H1 (cell line): ENCODE measurements at regions not wholly inside any gene's neighbourhood (a gene's known extent, or its start where the extent isn't known, plus 50 kb on each side); places are given as distances from the start of the nearest gene placed in this dataset.

Experiments used
- CTCF ChIA-PET: fragments of 300-600 bp; sonication (Branson Sonifier 250); formaldehyde crosslinking; loops from one replicate; lab custom pipeline; 2021; ENCODE audit not compliant: partially characterized antibody; lab: Charles Lee
- POLR2A ChIA-PET: fragments of 300-600 bp; sonication (Branson Sonifier 250); formaldehyde crosslinking; loops from one replicate; lab custom pipeline; 2021; ENCODE audit warnings: inconsistent platforms; ENCODE audit not compliant: partially characterized antibody; lab: Charles Lee
- DNase-seq, 2 experiments: peaks; one replicate each; pipeline versions ENCODE4 v3.0.0 to v3.0.0-alpha.2; 2010 to 2022; ENCODE audit warnings: low spot score in 2 of 2, low read depth in 1 of 2, mixed read lengths in 1 of 2
- FAIRE-seq: peaks from 2 replicates; lab custom pipeline; 2011; peaks lifted over from hg19 to GRCh38; lab: Jason Lieb, UNC
- H2AFZ ChIP-seq: 2 replicates; pipeline ENCODE4 v1.8.1; 2012; ENCODE audit warnings: low read length, inconsistent platforms
- H2AK5ac ChIP-seq: 2 replicates; pipeline ENCODE4 v1.6.1; 2013; ENCODE audit warnings: low read depth, low read length
- H2BK120ac ChIP-seq: replicated peaks from 2 replicates; pipeline ENCODE3; 2013; ENCODE audit warnings: low read depth, low read length, inconsistent platforms
- H2BK12ac ChIP-seq: 2 replicates; pipeline ENCODE4 v1.6.1; 2013; ENCODE audit warnings: low read depth, low read length
- H2BK15ac ChIP-seq: 2 replicates; pipeline ENCODE4 v1.6.1; 2013; ENCODE audit warnings: low read length
- H2BK20ac ChIP-seq: 2 replicates; pipeline ENCODE4 v1.6.1; 2013; ENCODE audit warnings: low read length
- H2BK5ac ChIP-seq: 2 replicates; pipeline ENCODE4 v1.6.1; 2013; ENCODE audit warnings: low read depth, low read length
- H3K14ac ChIP-seq: 2 replicates; pipeline ENCODE4 v1.6.1; 2013; ENCODE audit warnings: inconsistent platforms; ENCODE audit not compliant: insufficient read length
- H3K18ac ChIP-seq: 2 replicates; pipeline ENCODE4 v1.6.1; 2013; ENCODE audit warnings: low read length; ENCODE audit errors: extremely low read depth
- H3K23ac ChIP-seq: 2 replicates; pipeline ENCODE4 v1.6.1; 2013; ENCODE audit warnings: inconsistent platforms; ENCODE audit not compliant: insufficient read length
- H3K23me2 ChIP-seq: 2 replicates; pipeline ENCODE4 v1.6.1; 2013; ENCODE audit warnings: low read depth, low read length
- H3K27ac ChIP-seq: 2 replicates; pipeline ENCODE4 v1.6.1; 2011; ENCODE audit warnings: low read depth, low read length, inconsistent platforms
- H3K27me3 ChIP-seq, 4 experiments: replicated peaks in 1 of 4; 1 replicate in 1 of 4; 2 replicates in 3 of 4; pipeline versions ENCODE4 v1.6.1 to v1.8.1; 2011 to 2013; ENCODE audit warnings: low read length in 3 of 4, mild to moderate bottlenecking in 3 of 4, inconsistent platforms in 2 of 4, mixed read lengths in 2 of 4, moderate library complexity in 1 of 4; ENCODE audit not compliant: control insufficient read depth in 3 of 4, insufficient read depth in 3 of 4; ENCODE audit errors: extremely low read depth in 1 of 4
- H3K36me3 ChIP-seq, 4 experiments: 2 replicates each; pipeline versions ENCODE4 v1.6.1 to v1.8.1; 2011 to 2013; ENCODE audit warnings: mild to moderate bottlenecking in 4 of 4, low read length in 3 of 4, moderate library complexity in 2 of 4, control low read depth in 1 of 4, inconsistent platforms in 1 of 4; ENCODE audit not compliant: insufficient read depth in 4 of 4, control insufficient read depth in 2 of 4
- H3K4ac ChIP-seq: replicated peaks from 2 replicates; pipeline ENCODE3; 2013; ENCODE audit warnings: low read length, low read depth, mixed read lengths, inconsistent platforms; ENCODE audit not compliant: insufficient read length
- H3K4me1 ChIP-seq, 4 experiments: replicated peaks in 1 of 4; 1 replicate in 1 of 4; 2 replicates in 3 of 4; pipeline versions ENCODE4 v1.6.1 to v1.8.1; 2011 to 2013; ENCODE audit warnings: low read length in 3 of 4, inconsistent platforms in 2 of 4, mixed read lengths in 1 of 4; ENCODE audit not compliant: insufficient read depth in 4 of 4, control insufficient read depth in 3 of 4
- H3K4me2 ChIP-seq, 2 experiments: 2 replicates each; pipeline versions ENCODE4 v1.6.1 to v1.8.1; 2011 to 2013; ENCODE audit warnings: low read depth in 2 of 2, low read length in 2 of 2, control low read depth in 1 of 2, inconsistent platforms in 1 of 2, mild to moderate bottlenecking in 1 of 2; ENCODE audit not compliant: insufficient read depth in 1 of 2
- H3K4me3 ChIP-seq, 4 experiments: fragments of 200-600, 300-600 bp in 1 of 4; sonication (generic), shearing (Covaris generic), sonication (Bioruptor Twin) in 1 of 4; 2 replicates each; pipeline versions ENCODE4 v1.5.1 to v1.8.1; 2011 to 2016; ENCODE audit warnings: low read length in 4 of 4, low read depth in 3 of 4, control low read depth in 2 of 4, inconsistent platforms in 2 of 4, mild to moderate bottlenecking in 2 of 4, mixed read lengths in 1 of 4, moderate library complexity in 1 of 4; ENCODE audit not compliant: insufficient read depth in 2 of 4; ENCODE audit errors: extremely low read depth in 1 of 4
- H3K56ac ChIP-seq: replicated peaks from 2 replicates; pipeline ENCODE3; 2013; ENCODE audit warnings: low read depth, mild to moderate bottlenecking, mixed read lengths, low read length, inconsistent platforms; ENCODE audit not compliant: insufficient read length
- H3K79me1 ChIP-seq: 2 replicates; pipeline ENCODE4 v1.6.1; 2013; ENCODE audit warnings: low read depth, low read length, control low read depth
- H3K79me2 ChIP-seq, 2 experiments: 2 replicates each; pipeline versions ENCODE4 v1.6.1 to v1.8.1; 2012 to 2013; ENCODE audit warnings: low read length in 2 of 2, mild to moderate bottlenecking in 2 of 2, inconsistent platforms in 1 of 2; ENCODE audit not compliant: insufficient read depth in 2 of 2, control insufficient read depth in 1 of 2
- H3K9ac ChIP-seq, 4 experiments: replicated peaks in 1 of 4; 1 replicate in 1 of 4; 2 replicates in 3 of 4; pipeline versions ENCODE4 v1.6.1 to v1.8.1; 2011 to 2013; ENCODE audit warnings: low read depth in 3 of 4, low read length in 3 of 4, control low read depth in 2 of 4, mild to moderate bottlenecking in 2 of 4, moderate library complexity in 2 of 4, inconsistent platforms in 1 of 4; ENCODE audit errors: extremely low read depth in 1 of 4
- H3K9me3 ChIP-seq, 2 experiments: 2 replicates each; pipeline versions ENCODE4 v1.6.1 to v1.8.1; 2012 to 2013; ENCODE audit warnings: mild to moderate bottlenecking in 2 of 2, moderate library complexity in 2 of 2, control low read depth in 1 of 2, inconsistent platforms in 1 of 2, low read depth in 1 of 2, low read length in 1 of 2, mixed read lengths in 1 of 2; ENCODE audit not compliant: insufficient read depth in 2 of 2
- H4K20me1 ChIP-seq, 2 experiments: replicated peaks in 1 of 2; 2 replicates each; pipeline versions ENCODE3 to v1.8.1; 2011 to 2013; ENCODE audit warnings: inconsistent platforms in 2 of 2, low read length in 2 of 2, mild to moderate bottlenecking in 1 of 2; ENCODE audit not compliant: insufficient read depth in 2 of 2, control insufficient read depth in 1 of 2
- H4K5ac ChIP-seq: 2 replicates; pipeline ENCODE4 v1.6.1; 2013; ENCODE audit warnings: low read length, low read depth, mixed read lengths, inconsistent platforms; ENCODE audit not compliant: insufficient read length
- H4K8ac ChIP-seq: 2 replicates; pipeline ENCODE4 v1.8.0; 2013; ENCODE audit warnings: mild to moderate bottlenecking, moderate library complexity, low read length, inconsistent platforms; ENCODE audit not compliant: insufficient read depth; ENCODE audit errors: extremely low read depth
- H4K91ac ChIP-seq: replicated peaks from 2 replicates; pipeline ENCODE3; 2013; ENCODE audit warnings: low read length, mixed read lengths, inconsistent platforms; ENCODE audit not compliant: insufficient read length
- BCL11A ChIP-seq, 2 experiments: IDR thresholded peaks; one replicate each; pipeline ENCODE4 v1.6.1; 2011; ENCODE audit warnings: low read depth in 2 of 2, low read length in 2 of 2, mild to moderate bottlenecking in 2 of 2
- CEBPB ChIP-seq: IDR thresholded peaks from 2 replicates; pipeline ENCODE4 v1.6.1; 2012; ENCODE audit warnings: low read depth, low read length
- CHD1 ChIP-seq: IDR thresholded peaks from 2 replicates; pipeline ENCODE4 v1.6.1; 2012; ENCODE audit warnings: low read depth, low read length, improper control_type of control experiment
- CTBP2 ChIP-seq: IDR thresholded peaks from 2 replicates; pipeline ENCODE4 v1.7.0; 2011; ENCODE audit warnings: borderline replicate concordance, mild to moderate bottlenecking, moderate library complexity, mixed read lengths, low read length; ENCODE audit not compliant: insufficient read depth, insufficient read length
- EZH2 ChIP-seq: fragments of 200-600 bp; sonication (generic); IDR thresholded peaks from 2 replicates; pipeline ENCODE4 v1.7.1; 2012; ENCODE audit warnings: low read depth, mild to moderate bottlenecking, moderate library complexity, low read length, inconsistent platforms; ENCODE audit not compliant: severe bottlenecking
- GABPA ChIP-seq: IDR thresholded peaks from 2 replicates; pipeline ENCODE4 v1.6.1; 2011; ENCODE audit warnings: mild to moderate bottlenecking, low read length, moderate library complexity, borderline replicate concordance; ENCODE audit not compliant: insufficient read depth
- JUND ChIP-seq: IDR thresholded peaks from 2 replicates; pipeline ENCODE4 v1.6.1; 2011; ENCODE audit warnings: mild to moderate bottlenecking, improper control_type of control experiment, low read length
- KDM1A ChIP-seq: fragments of 200-600, 300-600 bp; sonication (generic); IDR thresholded peaks from 2 replicates; pipeline ENCODE4 v1.7.1; 2016; ENCODE audit warnings: mild to moderate bottlenecking, low read length, borderline replicate concordance
- POLR2AphosphoS5 ChIP-seq: IDR thresholded peaks from 2 replicates; pipeline ENCODE4 v1.6.1; 2011; ENCODE audit warnings: low read depth, low read length
- SAP30 ChIP-seq: fragments of 300-600 bp; sonication (generic); IDR thresholded peaks from 2 replicates; pipeline ENCODE4 v1.7.1; 2012; ENCODE audit warnings: low read length, moderate library complexity, mild to moderate bottlenecking, inconsistent platforms; ENCODE audit not compliant: insufficient read depth, insufficient replicate concordance
- SIN3A ChIP-seq, 2 experiments: IDR thresholded peaks in 1 of 2; conservative IDR thresholded peaks in 1 of 2; 2 replicates each; pipeline ENCODE4 v1.6.1; 2011 to 2012; ENCODE audit warnings: low read length in 2 of 2, improper control_type of control experiment in 1 of 2, low read depth in 1 of 2, mild to moderate bottlenecking in 1 of 2
- SP2 ChIP-seq: IDR thresholded peaks from 2 replicates; pipeline ENCODE4 v1.6.1; 2012; ENCODE audit warnings: mild to moderate bottlenecking, low read length, inconsistent platforms
- TAF7 ChIP-seq: optimal IDR thresholded peaks from 2 replicates; pipeline ENCODE3; 2011; ENCODE audit warnings: low read depth, mild to moderate bottlenecking, inconsistent platforms, low read length, moderate library complexity, borderline replicate concordance
- YY1 ChIP-seq: IDR thresholded peaks from 2 replicates; pipeline ENCODE4 v1.6.1; 2011; ENCODE audit warnings: low read depth, mild to moderate bottlenecking, low read length
- ZNF274 ChIP-seq: IDR thresholded peaks from 2 replicates; pipeline ENCODE4 v1.7.0; 2012; ENCODE audit warnings: low read length, borderline replicate concordance; ENCODE audit errors: extremely low read depth
- TF ChIP-seq, protein P1 (sequence below): IDR thresholded peaks from 2 replicates; pipeline ENCODE4 v1.6.1; 2011; ENCODE audit warnings: low read depth, mild to moderate bottlenecking, low read length; ENCODE audit not compliant: insufficient read depth

DNA sequence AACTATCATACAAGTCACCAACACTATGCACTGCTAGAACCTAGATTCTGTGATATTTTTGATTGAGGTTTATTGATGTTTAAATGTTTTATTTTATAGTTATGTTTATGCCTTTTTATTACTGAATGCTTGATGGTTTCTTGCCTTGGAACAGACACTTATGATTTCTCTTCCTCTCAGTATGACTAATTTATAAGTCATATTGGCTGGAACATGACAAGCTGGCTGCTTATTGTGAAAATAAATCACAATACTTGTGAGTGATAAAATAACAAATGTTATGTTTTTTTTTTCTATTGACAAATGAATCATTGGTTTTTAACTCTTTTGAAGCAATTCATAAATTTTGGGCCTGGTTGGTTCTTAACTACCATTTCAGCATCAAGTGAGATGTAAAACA is 142.0 kb upstream of the MALRD1 start:
- Histone ChIP-seq H3K23me2 (no peaks in the 10 kb centered on the region), H2BK20ac (no peak overlapping the region), H2BK5ac (no peak overlapping the region), H2BK15ac (no peak overlapping the region), H3K4me1 (no peaks in the 10 kb centered on the region), H3K56ac (no peak overlapping the region), H4K20me1 (no peaks in the 10 kb centered on the region), H3K36me3 (no peaks in the 10 kb centered on the region), H2AFZ (no peak overlapping the region), H3K18ac (no peak overlapping the region), H3K79me1 (no peaks in the 10 kb centered on the region), H3K4ac (no peak overlapping the region), H4K91ac (no peak overlapping the region), H3K14ac (no peak overlapping the region), H3K23ac (no peak overlapping the region), H4K8ac (no peak overlapping the region), H4K5ac (no peak overlapping the region), H2BK120ac (no peak overlapping the region), H3K4me3 (no peak overlapping the region), H3K4me2 (no peak overlapping the region), H2BK12ac (no peak overlapping the region), H3K9me3 (no peaks in the 10 kb centered on the region), H3K9ac (no peak overlapping the region), H2AK5ac (no peak overlapping the region), H3K79me2 (no peaks in the 10 kb centered on the region), H3K27ac (no peak overlapping the region), H3K27me3 (no peaks in the 10 kb centered on the region)
- no peak for DNase-seq
- POLR2A ChIA-PET = no interaction called here
- no peak for FAIRE-seq
- CTCF ChIA-PET = no interaction called here
- TF ChIP-seq CTBP2 = no peak
- no peak for TF ChIP-seq BCL11A (IDR thresholded peaks at IDR 0.05; ENCODE audit: low read depth in 2 of 2, low read length in 2 of 2)
- no peak for TF ChIP-seq TAF7
- TF ChIP-seq JUND = no peak
- TF ChIP-seq CHD1 = no peak
- TF ChIP-seq, protein P1, sequence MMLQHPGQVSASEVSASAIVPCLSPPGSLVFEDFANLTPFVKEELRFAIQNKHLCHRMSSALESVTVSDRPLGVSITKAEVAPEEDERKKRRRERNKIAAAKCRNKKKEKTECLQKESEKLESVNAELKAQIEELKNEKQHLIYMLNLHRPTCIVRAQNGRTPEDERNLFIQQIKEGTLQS = no peak
- TF ChIP-seq ZNF274 = no peak
- TF ChIP-seq YY1 = no peak
- TF ChIP-seq GABPA = no peak
- no peak for TF ChIP-seq CEBPB
- no peak for TF ChIP-seq KDM1A
- no peak for TF ChIP-seq POLR2AphosphoS5
- no peak for TF ChIP-seq SIN3A (conservative IDR thresholded peaks at IDR 0.05 in 1 of 2, IDR thresholded peaks at IDR 0.05 in 1 of 2; ENCODE audit: low read depth in 1 of 2, low read length in 2 of 2)
- no peak for TF ChIP-seq EZH2
- TF ChIP-seq SP2 = no peak
- TF ChIP-seq SAP30 = no peak
